ENCODE measurements at regions not wholly inside any gene's neighbourhood (a gene's known extent, or its start where the extent isn't known, plus 50 kb on each side); places are given as distances from the start of the nearest gene placed in this dataset.
"Not testable (repeated sequence)": the region's sequence is repeated elsewhere in the genome, so short reads cannot be mapped to it uniquely, and the experiment has no call there.

- Histone ChIP-seq H3F3A (ENCODE audit: insufficient read depth, low read length) (no peaks in the 10 kb centered on the region), H4K20me1 (ENCODE audit: insufficient read depth, low read length) (no peaks in the 10 kb centered on the region), H3K79me2 (ENCODE audit: insufficient read depth, low read length) (no peaks in the 10 kb centered on the region), H3K4me2 (ENCODE audit: low read length) (no peak overlapping the region), H3K4me3 (ENCODE audit: low read depth, low read length, poor library complexity, severe bottlenecking) (no peak overlapping the region), H3K27me3 (ENCODE audit: insufficient read depth, low read length) (no peaks in the 10 kb centered on the region), H3K4me1 (ENCODE audit: insufficient read depth, low read length, severe bottlenecking) (no peaks in the 10 kb centered on the region), H2AFZ (ENCODE audit: low read length) (no peak overlapping the region), H3K27ac (ENCODE audit: low read depth, low read length, poor library complexity, severe bottlenecking) (no peak overlapping the region), H3K9ac (ENCODE audit: low read length) (no peak overlapping the region), H3K9me2 (ENCODE audit: low read depth, low read length) (no peaks in the 10 kb centered on the region), H3K36me3 (ENCODE audit: insufficient read depth, low read length) (no peaks in the 10 kb centered on the region), H3K9me3 (ENCODE audit: low read length) (no peaks in the 10 kb centered on the region)
- TF ChIP-seq EZH2 (IDR thresholded peaks at IDR 0.05; ENCODE audit: borderline replicate concordance, low read length) = no peak
Measured at GRCh38 chr4:167897116-167897515, 195.2 kb upstream of the ANXA10 start.

GRCh38 chr4:167903291-167903721 is 189.0 kb upstream of the ANXA10 start:
- no peaks in the 10 kb centered on the region for H3K9me3 ChIP-seq (ENCODE audit: low read length)
- no peaks in the 10 kb centered on the region for H3K27me3 ChIP-seq (ENCODE audit: insufficient read depth, low read length)
- no peak overlapping the region for H3K4me3 ChIP-seq (ENCODE audit: low read depth, low read length, poor library complexity, severe bottlenecking)
- H3K4me1 ChIP-seq (ENCODE audit: insufficient read depth, low read length, severe bottlenecking) = no peaks in the 10 kb centered on the region
- H4K20me1 ChIP-seq (ENCODE audit: insufficient read depth, low read length) = no peaks in the 10 kb centered on the region
- no peak overlapping the region for H3K27ac ChIP-seq (ENCODE audit: low read depth, low read length, poor library complexity, severe bottlenecking)
- no peak overlapping the region for H3K4me2 ChIP-seq (ENCODE audit: low read length)
- no peaks in the 10 kb centered on the region for H3F3A ChIP-seq (ENCODE audit: insufficient read depth, low read length)
- no peak overlapping the region for H2AFZ ChIP-seq (ENCODE audit: low read length)
- no peaks in the 10 kb centered on the region for H3K36me3 ChIP-seq (ENCODE audit: insufficient read depth, low read length)
- no peaks in the 10 kb centered on the region for H3K79me2 ChIP-seq (ENCODE audit: insufficient read depth, low read length)
- TF ChIP-seq CTCF (IDR thresholded peaks at IDR 0.05; ENCODE audit: low read length) = no peak
- H3K9me2 ChIP-seq (ENCODE audit: low read depth, low read length) = no peaks in the 10 kb centered on the region
- no peak overlapping the region for H3K9ac ChIP-seq (ENCODE audit: low read length)

- Histone ChIP-seq H3K36me3 (ENCODE audit: insufficient read depth, low read length) (no peaks in the 10 kb centered on the region), H3K4me2 (ENCODE audit: low read length) (no peak overlapping the region), H3K79me2 (ENCODE audit: insufficient read depth, low read length) (no peaks in the 10 kb centered on the region), H3K4me1 (ENCODE audit: insufficient read depth, low read length, severe bottlenecking) (no peaks in the 10 kb centered on the region), H3K9me2 (ENCODE audit: low read depth, low read length) (no peaks in the 10 kb centered on the region), H3K27ac (ENCODE audit: low read depth, low read length, poor library complexity, severe bottlenecking) (no peak overlapping the region), H3K27me3 (ENCODE audit: insufficient read depth, low read length) (no peaks in the 10 kb centered on the region), H3K9ac (ENCODE audit: low read length) (no peak overlapping the region), H3K4me3 (ENCODE audit: low read depth, low read length, poor library complexity, severe bottlenecking) (no peak overlapping the region), H3K9me3 (ENCODE audit: low read length) (no peaks in the 10 kb centered on the region), H3F3A (ENCODE audit: insufficient read depth, low read length) (no peaks in the 10 kb centered on the region), H2AFZ (ENCODE audit: low read length) (no peak overlapping the region), H4K20me1 (ENCODE audit: insufficient read depth, low read length) (no peaks in the 10 kb centered on the region)
- TF ChIP-seq CTCF (IDR thresholded peaks at IDR 0.05; ENCODE audit: low read length) = no peak
- TF ChIP-seq EZH2 (IDR thresholded peaks at IDR 0.05; ENCODE audit: borderline replicate concordance, low read length) = no peak
Measured at GRCh38 chr4:167906851-167907250, 185.5 kb upstream of the ANXA10 start.

GRCh38 chr4:167908816-167909215 is 183.5 kb upstream of the ANXA10 start:
- Histone ChIP-seq H3K4me3 (ENCODE audit: low read depth, low read length, poor library complexity, severe bottlenecking) (no peak overlapping the region), H3K4me1 (ENCODE audit: insufficient read depth, low read length, severe bottlenecking) (no peaks in the 10 kb centered on the region), H3K4me2 (ENCODE audit: low read length) (no peak overlapping the region), H3F3A (ENCODE audit: insufficient read depth, low read length) (no peaks in the 10 kb centered on the region), H3K79me2 (ENCODE audit: insufficient read depth, low read length) (no peaks in the 10 kb centered on the region), H2AFZ (ENCODE audit: low read length) (no peak overlapping the region), H3K27me3 (ENCODE audit: insufficient read depth, low read length) (no peaks in the 10 kb centered on the region), H3K36me3 (ENCODE audit: insufficient read depth, low read length) (no peaks in the 10 kb centered on the region), H3K9me2 (ENCODE audit: low read depth, low read length) (no peaks in the 10 kb centered on the region), H3K9me3 (ENCODE audit: low read length) (no peaks in the 10 kb centered on the region), H3K27ac (ENCODE audit: low read depth, low read length, poor library complexity, severe bottlenecking) (no peak overlapping the region), H3K9ac (ENCODE audit: low read length) (no peak overlapping the region), H4K20me1 (ENCODE audit: insufficient read depth, low read length) (no peaks in the 10 kb centered on the region)
- TF ChIP-seq EZH2 (IDR thresholded peaks at IDR 0.05; ENCODE audit: borderline replicate concordance, low read length) = no peak
- TF ChIP-seq CTCF (IDR thresholded peaks at IDR 0.05; ENCODE audit: low read length) = no peak

- not testable (repeated sequence) for H3F3A ChIP-seq (ENCODE audit: insufficient read depth, low read length); H3K27me3 ChIP-seq (ENCODE audit: insufficient read depth, low read length); H4K20me1 ChIP-seq (ENCODE audit: insufficient read depth, low read length); H3K4me1 ChIP-seq (ENCODE audit: insufficient read depth, low read length, severe bottlenecking); H3K4me2 ChIP-seq (ENCODE audit: low read length); H3K79me2 ChIP-seq (ENCODE audit: insufficient read depth, low read length); H3K9me3 ChIP-seq (ENCODE audit: low read length); H3K36me3 ChIP-seq (ENCODE audit: insufficient read depth, low read length); H3K27ac ChIP-seq (ENCODE audit: low read depth, low read length, poor library complexity, severe bottlenecking); H3K4me3 ChIP-seq (ENCODE audit: low read depth, low read length, poor library complexity, severe bottlenecking); H3K9ac ChIP-seq (ENCODE audit: low read length); H2AFZ ChIP-seq (ENCODE audit: low read length); H3K9me2 ChIP-seq (ENCODE audit: low read depth, low read length)
Measured at GRCh38 chr4:167912535-167912934, 179.8 kb upstream of the ANXA10 start.
